HEK293 (cell line): ENCODE measurements at regions not wholly inside any gene's neighbourhood (a gene's known extent, or its start where the extent isn't known, plus 50 kb on each side); places are given as distances from the start of the nearest gene placed in this dataset.

Experiments used
- CTCF ChIA-PET: fragments of 350-600 bp; formaldehyde crosslinking; extraction: SDS; loops from one replicate; lab custom pipeline; 2021; ENCODE audit warnings: antibody characterized with exemption; lab: Yijun Ruan, JAX
- POLR2A ChIA-PET: fragments of 300-600 bp; formaldehyde crosslinking; extraction: SDS; loops from one replicate; lab custom pipeline; 2020; ENCODE audit warnings: antibody characterized with exemption, inconsistent platforms; lab: Yijun Ruan, JAX
- H3K27ac ChIP-seq: fragments of 200-500 bp; sonication (Bioruptor generic); 2 replicates; pipeline ENCODE4 v1.5.1; 2014; ENCODE audit warnings: low read depth, low read length, control low read depth, inconsistent platforms; ENCODE audit errors: extremely low read depth
- H3K36me3 ChIP-seq, 2 experiments: fragments of 200-500 bp in 1 of 2; sonication (Bioruptor generic) in 1 of 2; 1 replicate in 1 of 2; 2 replicates in 1 of 2; pipeline ENCODE4 v1.5.1; 2014 to 2017; ENCODE audit warnings: inconsistent platforms in 2 of 2, low read length in 2 of 2; ENCODE audit not compliant: control insufficient read depth in 2 of 2, insufficient read depth in 1 of 2
- H3K4me1 ChIP-seq: fragments of 200-500 bp; sonication (Bioruptor generic); 2 replicates; pipeline ENCODE4 v1.5.1; 2014; ENCODE audit warnings: mild to moderate bottlenecking, low read length, inconsistent platforms; ENCODE audit not compliant: control insufficient read depth, insufficient read depth
- H3K4me3 ChIP-seq: 2 replicates; pipeline ENCODE4 v1.5.1; 2011; ENCODE audit warnings: low read depth, mild to moderate bottlenecking, control low read depth, low read length, moderate library complexity
- H3K9me3 ChIP-seq: fragments of 200-500 bp; sonication (Bioruptor generic); 2 replicates; pipeline ENCODE4 v1.5.1; 2014; ENCODE audit warnings: low read depth, low read length, inconsistent platforms; ENCODE audit not compliant: control insufficient read depth, insufficient read depth
- GLI4 ChIP-seq: fragments of 450-650 bp; formaldehyde crosslinking; IDR thresholded peaks from 2 replicates; pipeline ENCODE4 v1.5.1; 2016; ENCODE audit warnings: missing biosample characterization, missing genetic modification characterization
- OSR2 ChIP-seq: fragments of 450-650 bp; formaldehyde crosslinking; IDR thresholded peaks from 2 replicates; pipeline ENCODE4 v1.5.1; 2016; ENCODE audit warnings: missing biosample characterization, missing genetic modification characterization
- RBAK ChIP-seq: fragments of 450-650 bp; formaldehyde crosslinking; IDR thresholded peaks from 2 replicates; pipeline ENCODE4 v1.5.1; 2016; ENCODE audit warnings: missing biosample characterization, missing genetic modification characterization
- TRIM28 ChIP-seq: IDR thresholded peaks from 2 replicates; pipeline ENCODE4 v1.6.1; 2011; ENCODE audit warnings: low read length, control low read depth, borderline replicate concordance
- ZBTB48 ChIP-seq: fragments of 450-650 bp; formaldehyde crosslinking; IDR thresholded peaks from 2 replicates; pipeline ENCODE4 v1.5.1; 2016; ENCODE audit warnings: missing biosample characterization, missing genetic modification characterization
- ZNF248 ChIP-seq: fragments of 450-650 bp; formaldehyde crosslinking; IDR thresholded peaks from 2 replicates; pipeline ENCODE4 v1.5.1; 2017; ENCODE audit warnings: missing biosample characterization, missing genetic modification characterization
- ZNF48 ChIP-seq: fragments of 450-650 bp; formaldehyde crosslinking; IDR thresholded peaks from 2 replicates; pipeline ENCODE4 v1.5.1; 2016; ENCODE audit warnings: missing biosample characterization, missing genetic modification characterization
- ZNF529 ChIP-seq: fragments of 450-650 bp; formaldehyde crosslinking; IDR thresholded peaks from 2 replicates; pipeline ENCODE4 v1.5.1; 2017; ENCODE audit warnings: missing genetic modification characterization, missing biosample characterization; ENCODE audit not compliant: insufficient replicate concordance
- ZNF560 ChIP-seq: fragments of 450-650 bp; formaldehyde crosslinking; IDR thresholded peaks from 2 replicates; pipeline ENCODE4 v1.5.1; 2017; ENCODE audit warnings: missing biosample characterization, missing genetic modification characterization, borderline replicate concordance
- ZNF585B ChIP-seq: fragments of 450-650 bp; formaldehyde crosslinking; IDR thresholded peaks from 2 replicates; pipeline ENCODE4 v1.5.1; 2016; ENCODE audit warnings: missing biosample characterization, missing genetic modification characterization
- ZNF626 ChIP-seq: fragments of 450-650 bp; sonication (Bioruptor Pico); formaldehyde crosslinking; IDR thresholded peaks from 2 replicates; pipeline ENCODE4 v1.5.1; 2018; ENCODE audit warnings: missing biosample characterization, missing genetic modification characterization, inconsistent platforms
- ZNF76 ChIP-seq: fragments of 450-650 bp; formaldehyde crosslinking; IDR thresholded peaks from 2 replicates; pipeline ENCODE4; 2016; ENCODE audit warnings: low read depth, missing biosample characterization, missing genetic modification characterization, borderline replicate concordance
- ZSCAN16 ChIP-seq: fragments of 450-650 bp; formaldehyde crosslinking; IDR thresholded peaks from 2 replicates; pipeline ENCODE4 v1.5.1; 2016; ENCODE audit warnings: missing biosample characterization, missing genetic modification characterization
- TF ChIP-seq, protein P1 (sequence below): fragments of 450-650 bp; formaldehyde crosslinking; conservative IDR thresholded peaks from 2 replicates; pipeline ENCODE4 v1.5.1; 2016; ENCODE audit warnings: low read depth, missing biosample characterization, missing genetic modification characterization
- TF ChIP-seq, protein P2 (sequence below): fragments of 450-650 bp; formaldehyde crosslinking; IDR thresholded peaks from 2 replicates; pipeline ENCODE4 v1.5.1; 2016; ENCODE audit warnings: missing biosample characterization, missing genetic modification characterization, low read depth
- TF ChIP-seq, protein P3 (sequence below): fragments of 450-650 bp; formaldehyde crosslinking; IDR thresholded peaks from 2 replicates; pipeline ENCODE4 v1.5.1; 2016; ENCODE audit warnings: missing biosample characterization, missing genetic modification characterization
- TF ChIP-seq, protein P4 (sequence below): fragments of 450-650 bp; formaldehyde crosslinking; IDR thresholded peaks from 2 replicates; pipeline ENCODE4 v1.5.1; 2016; ENCODE audit warnings: missing biosample characterization, missing genetic modification characterization
- TF ChIP-seq, protein P5 (sequence below): fragments of 450-650 bp; formaldehyde crosslinking; IDR thresholded peaks from 2 replicates; pipeline ENCODE4 v1.5.1; 2017; ENCODE audit warnings: missing biosample characterization, missing genetic modification characterization
- TF ChIP-seq, protein P6 (sequence below): fragments of 450-650 bp; formaldehyde crosslinking; IDR thresholded peaks from 2 replicates; pipeline ENCODE4 v1.5.0; 2017; ENCODE audit warnings: missing biosample characterization, missing genetic modification characterization, borderline replicate concordance

DNA sequence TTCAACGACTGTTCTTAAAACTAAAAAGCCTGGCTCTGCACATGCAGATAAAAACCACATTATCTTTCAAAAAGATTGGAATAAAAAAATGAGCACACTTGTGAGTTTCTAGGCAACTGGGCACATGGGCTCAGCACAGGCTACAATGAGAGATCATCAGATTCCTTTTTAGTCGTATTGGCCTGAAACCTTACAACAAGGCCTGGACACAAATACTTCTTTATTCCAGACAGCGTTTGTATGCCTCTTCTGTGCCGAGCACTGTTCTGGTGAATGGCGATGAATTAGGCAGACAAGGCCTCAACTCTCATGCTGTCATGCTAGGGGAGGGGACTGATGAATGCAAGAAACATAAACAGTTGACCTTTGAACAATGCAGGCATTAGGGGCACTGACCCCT is 463.0 kb downstream of the AACS start:
- H3K4me3 ChIP-seq: no peak overlapping the region
- CTCF ChIA-PET: no interaction called here
- H3K4me1 ChIP-seq: no peaks in the 10 kb centered on the region
- no peaks in the 10 kb centered on the region for H3K9me3 ChIP-seq
- no peaks in the 10 kb centered on the region for H3K36me3 ChIP-seq
- TF ChIP-seq, protein P1, sequence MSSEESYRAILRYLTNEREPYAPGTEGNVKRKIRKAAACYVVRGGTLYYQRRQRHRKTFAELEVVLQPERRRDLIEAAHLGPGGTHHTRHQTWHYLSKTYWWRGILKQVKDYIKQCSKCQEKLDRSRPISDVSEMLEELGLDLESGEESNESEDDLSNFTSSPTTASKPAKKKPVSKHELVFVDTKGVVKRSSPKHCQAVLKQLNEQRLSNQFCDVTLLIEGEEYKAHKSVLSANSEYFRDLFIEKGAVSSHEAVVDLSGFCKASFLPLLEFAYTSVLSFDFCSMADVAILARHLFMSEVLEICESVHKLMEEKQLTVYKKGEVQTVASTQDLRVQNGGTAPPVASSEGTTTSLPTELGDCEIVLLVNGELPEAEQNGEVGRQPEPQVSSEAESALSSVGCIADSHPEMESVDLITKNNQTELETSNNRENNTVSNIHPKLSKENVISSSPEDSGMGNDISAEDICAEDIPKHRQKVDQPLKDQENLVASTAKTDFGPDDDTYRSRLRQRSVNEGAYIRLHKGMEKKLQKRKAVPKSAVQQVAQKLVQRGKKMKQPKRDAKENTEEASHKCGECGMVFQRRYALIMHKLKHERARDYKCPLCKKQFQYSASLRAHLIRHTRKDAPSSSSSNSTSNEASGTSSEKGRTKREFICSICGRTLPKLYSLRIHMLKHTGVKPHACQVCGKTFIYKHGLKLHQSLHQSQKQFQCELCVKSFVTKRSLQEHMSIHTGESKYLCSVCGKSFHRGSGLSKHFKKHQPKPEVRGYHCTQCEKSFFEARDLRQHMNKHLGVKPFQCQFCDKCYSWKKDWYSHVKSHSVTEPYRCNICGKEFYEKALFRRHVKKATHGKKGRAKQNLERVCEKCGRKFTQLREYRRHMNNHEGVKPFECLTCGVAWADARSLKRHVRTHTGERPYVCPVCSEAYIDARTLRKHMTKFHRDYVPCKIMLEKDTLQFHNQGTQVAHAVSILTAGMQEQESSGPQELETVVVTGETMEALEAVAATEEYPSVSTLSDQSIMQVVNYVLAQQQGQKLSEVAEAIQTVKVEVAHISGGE (tag by site-specific recombination): no peak
- no peak for TF ChIP-seq ZNF48
- no peak for TF ChIP-seq ZNF248 (tag by site-specific recombination)
- no peak for TF ChIP-seq RBAK (tag by site-specific recombination)
- no peak for TF ChIP-seq OSR2 (tag by site-specific recombination)
- no peak for TF ChIP-seq ZNF529
- no peak for TF ChIP-seq ZSCAN16
- no peak for TF ChIP-seq ZBTB48 (tag by site-specific recombination)
- TF ChIP-seq, protein P2, sequence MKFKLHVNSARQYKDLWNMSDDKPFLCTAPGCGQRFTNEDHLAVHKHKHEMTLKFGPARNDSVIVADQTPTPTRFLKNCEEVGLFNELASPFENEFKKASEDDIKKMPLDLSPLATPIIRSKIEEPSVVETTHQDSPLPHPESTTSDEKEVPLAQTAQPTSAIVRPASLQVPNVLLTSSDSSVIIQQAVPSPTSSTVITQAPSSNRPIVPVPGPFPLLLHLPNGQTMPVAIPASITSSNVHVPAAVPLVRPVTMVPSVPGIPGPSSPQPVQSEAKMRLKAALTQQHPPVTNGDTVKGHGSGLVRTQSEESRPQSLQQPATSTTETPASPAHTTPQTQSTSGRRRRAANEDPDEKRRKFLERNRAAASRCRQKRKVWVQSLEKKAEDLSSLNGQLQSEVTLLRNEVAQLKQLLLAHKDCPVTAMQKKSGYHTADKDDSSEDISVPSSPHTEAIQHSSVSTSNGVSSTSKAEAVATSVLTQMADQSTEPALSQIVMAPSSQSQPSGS (tag by site-specific recombination): no peak
- TF ChIP-seq, protein P3, sequence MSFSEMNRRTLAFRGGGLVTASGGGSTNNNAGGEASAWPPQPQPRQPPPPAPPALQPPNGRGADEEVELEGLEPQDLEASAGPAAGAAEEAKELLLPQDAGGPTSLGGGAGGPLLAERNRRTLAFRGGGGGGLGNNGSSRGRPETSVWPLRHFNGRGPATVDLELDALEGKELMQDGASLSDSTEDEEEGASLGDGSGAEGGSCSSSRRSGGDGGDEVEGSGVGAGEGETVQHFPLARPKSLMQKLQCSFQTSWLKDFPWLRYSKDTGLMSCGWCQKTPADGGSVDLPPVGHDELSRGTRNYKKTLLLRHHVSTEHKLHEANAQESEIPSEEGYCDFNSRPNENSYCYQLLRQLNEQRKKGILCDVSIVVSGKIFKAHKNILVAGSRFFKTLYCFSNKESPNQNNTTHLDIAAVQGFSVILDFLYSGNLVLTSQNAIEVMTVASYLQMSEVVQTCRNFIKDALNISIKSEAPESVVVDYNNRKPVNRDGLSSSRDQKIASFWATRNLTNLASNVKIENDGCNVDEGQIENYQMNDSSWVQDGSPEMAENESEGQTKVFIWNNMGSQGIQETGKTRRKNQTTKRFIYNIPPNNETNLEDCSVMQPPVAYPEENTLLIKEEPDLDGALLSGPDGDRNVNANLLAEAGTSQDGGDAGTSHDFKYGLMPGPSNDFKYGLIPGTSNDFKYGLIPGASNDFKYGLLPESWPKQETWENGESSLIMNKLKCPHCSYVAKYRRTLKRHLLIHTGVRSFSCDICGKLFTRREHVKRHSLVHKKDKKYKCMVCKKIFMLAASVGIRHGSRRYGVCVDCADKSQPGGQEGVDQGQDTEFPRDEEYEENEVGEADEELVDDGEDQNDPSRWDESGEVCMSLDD (tag by site-specific recombination): no peak
- no peak for TF ChIP-seq ZNF585B (tag by site-specific recombination)
- H3K27ac ChIP-seq: no peak overlapping the region
- POLR2A ChIA-PET: no interaction called here

DNA sequence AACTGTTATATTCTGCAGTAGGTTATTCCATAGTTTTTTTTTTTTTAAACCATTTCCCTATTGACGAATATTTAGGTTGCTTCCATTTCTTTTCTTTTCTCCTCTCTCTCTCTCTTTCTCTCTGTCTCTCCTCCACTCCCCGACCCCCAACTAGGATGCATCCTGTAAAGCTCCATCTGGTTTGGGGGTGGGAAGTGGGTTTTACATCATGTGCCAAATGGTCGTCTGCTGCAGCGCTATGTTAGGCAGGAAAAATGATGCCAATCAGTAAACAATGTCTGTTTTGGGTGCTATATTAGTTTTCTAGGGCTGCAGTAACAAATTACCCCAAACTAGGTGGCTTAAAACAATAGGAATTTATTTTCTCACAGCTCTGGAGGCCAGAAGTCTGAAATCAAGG is 465.0 kb downstream of the AACS start:
- H3K4me3 ChIP-seq: no peak overlapping the region
- H3K4me1 ChIP-seq: no peaks in the 10 kb centered on the region
- no peaks in the 10 kb centered on the region for H3K36me3 ChIP-seq
- ChIA-PET CTCF (interaction anchor here (0.6 to 1.3 kb wide), 5 partner anchors 18 to 591 kb away, joined by 3 to 8 read pairs (median 3); no protein-coding TSS in a partner anchor), POLR2A (interaction anchor here (0.7 kb wide), 1 partner anchor 73 kb away, joined by 3 read pairs; no protein-coding TSS in a partner anchor)
- TF ChIP-seq GLI4 (tag by site-specific recombination): no peak
- H3K9me3 ChIP-seq: no peaks in the 10 kb centered on the region
- no peak overlapping the region for H3K27ac ChIP-seq

DNA sequence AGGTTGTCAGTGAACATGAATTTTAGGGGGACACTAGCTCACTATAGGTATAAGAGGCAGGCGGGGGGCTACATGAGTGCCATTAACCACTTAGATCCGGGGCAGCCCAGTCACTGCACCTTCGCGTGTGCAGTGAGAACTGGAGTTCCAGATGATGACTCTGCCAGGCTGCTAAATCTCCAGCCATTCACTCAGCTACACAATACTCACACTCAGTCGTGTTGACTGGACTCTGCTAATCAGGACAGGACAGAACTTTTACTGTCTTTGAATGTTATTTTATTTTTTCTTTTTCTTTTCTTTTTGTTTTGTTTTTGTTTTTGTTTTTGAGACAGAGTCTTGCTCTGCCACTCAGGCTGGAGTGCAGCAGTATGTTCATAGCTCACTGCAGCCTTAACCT is 465.6 kb downstream of the AACS start:
- Histone ChIP-seq H3K9me3 (no peaks in the 10 kb centered on the region), H3K4me1 (no peaks in the 10 kb centered on the region), H3K4me3 (no peak overlapping the region), H3K27ac (no peak overlapping the region), H3K36me3 (no peaks in the 10 kb centered on the region)
- ChIA-PET CTCF (interaction anchor here (1.3 kb wide), 1 partner anchor 20 kb away, joined by 3 read pairs; no protein-coding TSS in a partner anchor), POLR2A (no interaction called here)
- TF ChIP-seq ZNF626 (tag by site-specific recombination) (no peak), ZNF76 (tag by site-specific recombination) (no peak), ZNF560 (tag by site-specific recombination) (no peak), TRIM28 (no peak)
- TF ChIP-seq, protein P4, sequence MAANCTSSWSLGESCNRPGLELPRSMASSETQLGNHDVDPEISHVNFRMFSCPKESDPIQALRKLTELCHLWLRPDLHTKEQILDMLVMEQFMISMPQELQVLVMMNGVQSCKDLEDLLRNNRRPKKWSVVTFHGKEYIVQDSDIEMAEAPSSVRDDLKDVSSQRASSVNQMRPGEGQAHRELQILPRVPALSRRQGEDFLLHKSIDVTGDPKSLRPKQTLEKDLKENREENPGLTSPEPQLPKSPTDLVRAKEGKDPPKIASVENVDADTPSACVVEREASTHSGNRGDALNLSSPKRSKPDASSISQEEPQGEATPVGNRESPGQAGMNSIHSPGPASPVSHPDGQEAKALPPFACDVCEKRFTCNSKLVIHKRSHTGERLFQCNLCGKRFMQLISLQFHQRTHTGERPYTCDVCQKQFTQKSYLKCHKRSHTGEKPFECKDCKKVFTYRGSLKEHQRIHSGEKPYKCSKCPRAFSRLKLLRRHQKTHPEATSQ (tag by site-specific recombination): no peak
- TF ChIP-seq, protein P5, sequence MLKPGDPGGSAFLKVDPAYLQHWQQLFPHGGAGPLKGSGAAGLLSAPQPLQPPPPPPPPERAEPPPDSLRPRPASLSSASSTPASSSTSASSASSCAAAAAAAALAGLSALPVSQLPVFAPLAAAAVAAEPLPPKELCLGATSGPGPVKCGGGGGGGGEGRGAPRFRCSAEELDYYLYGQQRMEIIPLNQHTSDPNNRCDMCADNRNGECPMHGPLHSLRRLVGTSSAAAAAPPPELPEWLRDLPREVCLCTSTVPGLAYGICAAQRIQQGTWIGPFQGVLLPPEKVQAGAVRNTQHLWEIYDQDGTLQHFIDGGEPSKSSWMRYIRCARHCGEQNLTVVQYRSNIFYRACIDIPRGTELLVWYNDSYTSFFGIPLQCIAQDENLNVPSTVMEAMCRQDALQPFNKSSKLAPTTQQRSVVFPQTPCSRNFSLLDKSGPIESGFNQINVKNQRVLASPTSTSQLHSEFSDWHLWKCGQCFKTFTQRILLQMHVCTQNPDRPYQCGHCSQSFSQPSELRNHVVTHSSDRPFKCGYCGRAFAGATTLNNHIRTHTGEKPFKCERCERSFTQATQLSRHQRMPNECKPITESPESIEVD (tag by site-specific recombination): no peak
- TF ChIP-seq, protein P6, sequence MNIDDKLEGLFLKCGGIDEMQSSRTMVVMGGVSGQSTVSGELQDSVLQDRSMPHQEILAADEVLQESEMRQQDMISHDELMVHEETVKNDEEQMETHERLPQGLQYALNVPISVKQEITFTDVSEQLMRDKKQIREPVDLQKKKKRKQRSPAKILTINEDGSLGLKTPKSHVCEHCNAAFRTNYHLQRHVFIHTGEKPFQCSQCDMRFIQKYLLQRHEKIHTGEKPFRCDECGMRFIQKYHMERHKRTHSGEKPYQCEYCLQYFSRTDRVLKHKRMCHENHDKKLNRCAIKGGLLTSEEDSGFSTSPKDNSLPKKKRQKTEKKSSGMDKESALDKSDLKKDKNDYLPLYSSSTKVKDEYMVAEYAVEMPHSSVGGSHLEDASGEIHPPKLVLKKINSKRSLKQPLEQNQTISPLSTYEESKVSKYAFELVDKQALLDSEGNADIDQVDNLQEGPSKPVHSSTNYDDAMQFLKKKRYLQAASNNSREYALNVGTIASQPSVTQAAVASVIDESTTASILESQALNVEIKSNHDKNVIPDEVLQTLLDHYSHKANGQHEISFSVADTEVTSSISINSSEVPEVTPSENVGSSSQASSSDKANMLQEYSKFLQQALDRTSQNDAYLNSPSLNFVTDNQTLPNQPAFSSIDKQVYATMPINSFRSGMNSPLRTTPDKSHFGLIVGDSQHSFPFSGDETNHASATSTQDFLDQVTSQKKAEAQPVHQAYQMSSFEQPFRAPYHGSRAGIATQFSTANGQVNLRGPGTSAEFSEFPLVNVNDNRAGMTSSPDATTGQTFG (tag by site-specific recombination): no peak
